Amniotic epithelial cell (primary cell): ENCODE measurements at regions not wholly inside any gene's neighbourhood (a gene's known extent, or its start where the extent isn't known, plus 50 kb on each side); places are given as distances from the start of the nearest gene placed in this dataset.

Experiments used
- DNase-seq: peaks from one replicate; pipeline ENCODE4 v3.0.0-alpha.2; 2010; ENCODE audit warnings: low read depth

- peak; percentile 73 for DNase-seq
Observed at GRCh38 chr4:11748164-11748872, 319.6 kb upstream of the HS3ST1 start.

- no peak for DNase-seq
Observed at GRCh38 chr4:11746734-11747133, 318.0 kb upstream of the HS3ST1 start.

GRCh38 chr4:11743976-11744375 lies 315.3 kb upstream of the HS3ST1 start:
- DNase-seq, result no peak

GRCh38 chr4:11743236-11743635 lies 314.5 kb upstream of the HS3ST1 start:
- DNase-seq, result peak; percentile 16

GRCh38 chr4:11741190-11741652 lies 312.5 kb upstream of the HS3ST1 start:
- peak; percentile 65 for DNase-seq

GRCh38 chr4:11739992-11740391 lies 311.3 kb upstream of the HS3ST1 start:
- DNase-seq, result peak; percentile 81

GRCh38 chr4:11736978-11737377 lies 308.3 kb upstream of the HS3ST1 start:
- no peak for DNase-seq

GRCh38 chr4:11735651-11736050 lies 307.0 kb upstream of the HS3ST1 start:
- peak; percentile 41 for DNase-seq

GRCh38 chr4:11732155-11732554 lies 303.5 kb upstream of the HS3ST1 start:
- no peak for DNase-seq

- DNase-seq, result no peak
Observed at GRCh38 chr4:11730545-11730944, 301.9 kb upstream of the HS3ST1 start.

GRCh38 chr4:11729548-11729947 lies 300.9 kb upstream of the HS3ST1 start:
- DNase-seq, result peak; percentile 79

- no peak for DNase-seq
Observed at GRCh38 chr4:11727903-11728564, 299.3 kb upstream of the HS3ST1 start.

GRCh38 chr4:11724731-11725130 lies 296.0 kb upstream of the HS3ST1 start:
- DNase-seq, result peak; percentile 23

- DNase-seq, result no peak
Observed at GRCh38 chr4:11722223-11722622, 293.5 kb upstream of the HS3ST1 start.

GRCh38 chr4:11720292-11720691 lies 291.6 kb upstream of the HS3ST1 start:
- peak; percentile 54 for DNase-seq

GRCh38 chr4:11719879-11720278 lies 291.2 kb upstream of the HS3ST1 start:
- no peak for DNase-seq

- no peak for DNase-seq
Observed at GRCh38 chr4:11715753-11716521, 287.2 kb upstream of the HS3ST1 start.

GRCh38 chr4:11710453-11711093 lies 281.9 kb upstream of the HS3ST1 start:
- DNase-seq, result peak; percentile 31

GRCh38 chr4:11704186-11704830 lies 275.6 kb upstream of the HS3ST1 start:
- peak; percentile 14 for DNase-seq

GRCh38 chr4:11702886-11703557 lies 274.3 kb upstream of the HS3ST1 start:
- no peak for DNase-seq
